ENCODE measurements at regions not wholly inside any gene's neighbourhood (a gene's known extent, or its start where the extent isn't known, plus 50 kb on each side); places are given as distances from the start of the nearest gene placed in this dataset.

GRCh38 chr3:176932433-176932832, 264.8 kb downstream of the TBL1XR1 start:
- no peak for DNase-seq (ENCODE audit: low spot score)

GRCh38 chr3:176931991-176932390, 265.3 kb downstream of the TBL1XR1 start:
- no peak for DNase-seq (ENCODE audit: low spot score)

GRCh38 chr3:176930942-176931341, 266.3 kb downstream of the TBL1XR1 start:
- DNase-seq (ENCODE audit: low spot score): no peak

GRCh38 chr3:176928582-176928931, 268.7 kb downstream of the TBL1XR1 start:
- DNase-seq (ENCODE audit: low spot score): no peak

GRCh38 chr3:176927706-176928581, 269.3 kb downstream of the TBL1XR1 start:
- no peak for DNase-seq (ENCODE audit: low spot score)

GRCh38 chr3:176927280-176927679, 270.0 kb downstream of the TBL1XR1 start:
- no peak for DNase-seq (ENCODE audit: low spot score)

- DNase-seq (ENCODE audit: low spot score): no peak
Measured at GRCh38 chr3:176926688-176927087, 270.6 kb downstream of the TBL1XR1 start.

- DNase-seq (ENCODE audit: low spot score): no peak
Measured at GRCh38 chr3:176926034-176926433, 271.2 kb downstream of the TBL1XR1 start.

- no peak for DNase-seq (ENCODE audit: low spot score)
Measured at GRCh38 chr3:176920766-176921160, 276.5 kb downstream of the TBL1XR1 start.

- no peak for DNase-seq (ENCODE audit: low spot score)
Measured at GRCh38 chr3:176919836-176920765, 277.2 kb downstream of the TBL1XR1 start.

- DNase-seq (ENCODE audit: low spot score): no peak
Measured at GRCh38 chr3:176916777-176917176, 280.5 kb downstream of the TBL1XR1 start.

- no peak for DNase-seq (ENCODE audit: low spot score)
Measured at GRCh38 chr3:176914764-176915163, 282.5 kb downstream of the TBL1XR1 start.

- DNase-seq (ENCODE audit: low spot score): no peak
Measured at GRCh38 chr3:176911579-176911978, 285.7 kb downstream of the TBL1XR1 start.

GRCh38 chr3:176909044-176909443, 288.2 kb downstream of the TBL1XR1 start:
- no peak for DNase-seq (ENCODE audit: low spot score)

- no peak for DNase-seq (ENCODE audit: low spot score)
Measured at GRCh38 chr3:176906046-176906905, 291.0 kb downstream of the TBL1XR1 start.

GRCh38 chr3:176905331-176905730, 292.0 kb downstream of the TBL1XR1 start:
- no peak for DNase-seq (ENCODE audit: low spot score)

- no peak for DNase-seq (ENCODE audit: low spot score)
Measured at GRCh38 chr3:176904506-176904905, 292.8 kb downstream of the TBL1XR1 start.

- DNase-seq (ENCODE audit: low spot score): no peak
Measured at GRCh38 chr3:176896640-176897039, 300.6 kb downstream of the TBL1XR1 start.

- no peak for DNase-seq (ENCODE audit: low spot score)
Measured at GRCh38 chr3:176896165-176896564, 301.1 kb downstream of the TBL1XR1 start.

- no peak for DNase-seq (ENCODE audit: low spot score)
Measured at GRCh38 chr3:176879710-176880109, 317.6 kb downstream of the TBL1XR1 start.

GRCh38 chr3:176873261-176873660, 324.0 kb downstream of the TBL1XR1 start:
- no peak for DNase-seq (ENCODE audit: low spot score)

- DNase-seq (ENCODE audit: low spot score): peak; percentile 56
Measured at GRCh38 chr3:176872771-176873209, 324.5 kb downstream of the TBL1XR1 start.

Measured in CD4-positive, alpha-beta T cell treated with Interleukin-15 for 4 hours (primary cell).